Fibroblast of lung (primary cell): ENCODE measurements at regions not wholly inside any gene's neighbourhood (a gene's known extent, or its start where the extent isn't known, plus 50 kb on each side); places are given as distances from the start of the nearest gene placed in this dataset.

ENCODE experiments used
- EZH2 ChIP-seq: IDR thresholded peaks from 2 replicates; pipeline ENCODE4 v1.5.1; 2012; ENCODE audit warnings: low read length, control low read depth, mild to moderate bottlenecking; ENCODE audit errors: missing control alignments
- TF ChIP-seq, protein P1 (sequence below), 2 donors: IDR thresholded peaks in 1 of 2; conservative IDR thresholded peaks in 1 of 2; 1 replicate in 1 of 2; 2 replicates in 1 of 2; pipeline ENCODE4 v1.5.1; 2011 to 2012; ENCODE audit warnings: low read length in 2 of 2, control low read depth in 1 of 2, inconsistent platforms in 1 of 2, low read depth in 1 of 2, mild to moderate bottlenecking in 1 of 2

DNA sequence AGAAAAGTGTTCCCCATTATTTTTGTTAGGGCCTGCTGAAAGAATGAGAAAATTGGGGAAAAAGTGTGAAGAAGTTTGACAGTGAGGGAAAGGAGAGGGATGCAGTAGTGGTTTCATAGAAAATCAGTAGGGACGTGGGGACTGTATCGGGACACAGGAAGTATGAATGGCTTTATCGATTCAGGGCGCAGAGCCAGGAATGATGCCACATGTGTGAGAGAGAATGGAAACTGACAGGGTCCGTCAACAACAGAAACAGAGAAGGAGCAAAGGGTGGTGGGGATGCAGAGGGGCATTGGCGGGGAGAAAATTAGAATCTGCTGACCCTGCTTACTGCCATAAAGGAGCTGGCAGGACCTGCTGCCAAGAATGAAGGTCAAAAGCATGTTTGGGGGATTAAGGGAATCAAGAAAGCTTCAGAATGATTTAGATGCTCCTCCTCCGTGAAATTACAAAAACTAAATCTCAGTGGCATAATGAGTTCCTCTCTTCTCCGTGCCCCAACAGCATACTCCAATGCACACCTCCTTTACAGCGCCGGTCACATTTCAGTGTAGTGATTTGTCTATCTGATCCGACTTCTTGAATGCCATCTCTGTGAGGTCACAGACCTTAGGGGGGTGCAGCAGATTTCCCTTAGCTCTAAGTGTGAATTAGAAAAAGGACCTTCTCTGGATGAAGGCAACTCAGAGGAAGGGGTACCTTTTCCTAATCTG, 92.6 kb downstream of the EMP1 start:
- no peak for TF ChIP-seq EZH2
- TF ChIP-seq, protein P1, sequence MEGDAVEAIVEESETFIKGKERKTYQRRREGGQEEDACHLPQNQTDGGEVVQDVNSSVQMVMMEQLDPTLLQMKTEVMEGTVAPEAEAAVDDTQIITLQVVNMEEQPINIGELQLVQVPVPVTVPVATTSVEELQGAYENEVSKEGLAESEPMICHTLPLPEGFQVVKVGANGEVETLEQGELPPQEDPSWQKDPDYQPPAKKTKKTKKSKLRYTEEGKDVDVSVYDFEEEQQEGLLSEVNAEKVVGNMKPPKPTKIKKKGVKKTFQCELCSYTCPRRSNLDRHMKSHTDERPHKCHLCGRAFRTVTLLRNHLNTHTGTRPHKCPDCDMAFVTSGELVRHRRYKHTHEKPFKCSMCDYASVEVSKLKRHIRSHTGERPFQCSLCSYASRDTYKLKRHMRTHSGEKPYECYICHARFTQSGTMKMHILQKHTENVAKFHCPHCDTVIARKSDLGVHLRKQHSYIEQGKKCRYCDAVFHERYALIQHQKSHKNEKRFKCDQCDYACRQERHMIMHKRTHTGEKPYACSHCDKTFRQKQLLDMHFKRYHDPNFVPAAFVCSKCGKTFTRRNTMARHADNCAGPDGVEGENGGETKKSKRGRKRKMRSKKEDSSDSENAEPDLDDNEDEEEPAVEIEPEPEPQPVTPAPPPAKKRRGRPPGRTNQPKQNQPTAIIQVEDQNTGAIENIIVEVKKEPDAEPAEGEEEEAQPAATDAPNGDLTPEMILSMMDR (conservative IDR thresholded peaks at IDR 0.05 in 1 of 2, IDR thresholded peaks at IDR 0.05 in 1 of 2; ENCODE audit: low read depth in 1 of 2, low read length in 2 of 2) = no peak
